HEK293T (cell line): ENCODE measurements at regions not wholly inside any gene's neighbourhood (a gene's known extent, or its start where the extent isn't known, plus 50 kb on each side); places are given as distances from the start of the nearest gene placed in this dataset.

ENCODE experiments used
- ARNT ChIP-seq: fragments of 450-650 bp; IDR thresholded peaks from 2 replicates; pipeline ENCODE4 v1.6.1; 2017; ENCODE audit warnings: mild to moderate bottlenecking
- BHLHE40 ChIP-seq: fragments of 450-650 bp; IDR thresholded peaks from 2 replicates; pipeline ENCODE4 v1.6.1; 2016; ENCODE audit warnings: mild to moderate bottlenecking, moderate library complexity, borderline replicate concordance
- NFRKB ChIP-seq: fragments of 450-650 bp; IDR thresholded peaks from 2 replicates; pipeline ENCODE4 v1.6.1; 2016; ENCODE audit warnings: mild to moderate bottlenecking, moderate library complexity
- SP1 ChIP-seq: fragments of 450-650 bp; IDR thresholded peaks from 2 replicates; pipeline ENCODE4 v1.6.1; 2017
- SUZ12 ChIP-seq: fragments of 450-650 bp; IDR thresholded peaks from 2 replicates; pipeline ENCODE4 v1.6.1; 2016; ENCODE audit warnings: mild to moderate bottlenecking

GRCh38 chr2:147520817-147521216 lies 324.0 kb upstream of the ACVR2A start:
- TF ChIP-seq BHLHE40 (no peak), SUZ12 (no peak), NFRKB (no peak), ARNT (no peak), SP1 (no peak)
